Fibroblast of skin of scalp (primary cell): ENCODE measurements at regions not wholly inside any gene's neighbourhood (a gene's known extent, or its start where the extent isn't known, plus 50 kb on each side); places are given as distances from the start of the nearest gene placed in this dataset.
A peak's percentile ranks its signal among the peaks of the same experiment; 100 is the strongest.

ENCODE experiments used
- DNase-seq: peaks from one replicate; pipeline ENCODE4 v3.0.0-alpha.2; 2013

- no peak for DNase-seq
Measured at GRCh38 chr5:117204926-117205869, 630.6 kb upstream of the SEMA6A start.

GRCh38 chr5:117204404-117204803 is 629.8 kb upstream of the SEMA6A start:
- no peak for DNase-seq

- no peak for DNase-seq
Measured at GRCh38 chr5:117203584-117203983, 629.0 kb upstream of the SEMA6A start.

- DNase-seq = no peak
Measured at GRCh38 chr5:117201001-117201400, 626.4 kb upstream of the SEMA6A start.

- DNase-seq = no peak
Measured at GRCh38 chr5:117195076-117195475, 620.5 kb upstream of the SEMA6A start.

GRCh38 chr5:117191251-117191650 is 616.6 kb upstream of the SEMA6A start:
- DNase-seq = no peak

GRCh38 chr5:117189784-117190183 is 615.2 kb upstream of the SEMA6A start:
- DNase-seq = no peak

- no peak for DNase-seq
Measured at GRCh38 chr5:117188211-117188610, 613.6 kb upstream of the SEMA6A start.

- no peak for DNase-seq
Measured at GRCh38 chr5:117186751-117187150, 612.1 kb upstream of the SEMA6A start.

- DNase-seq = no peak
Measured at GRCh38 chr5:117183326-117183725, 608.7 kb upstream of the SEMA6A start.

- no peak for DNase-seq
Measured at GRCh38 chr5:117182104-117182503, 607.5 kb upstream of the SEMA6A start.

GRCh38 chr5:117177302-117177701 is 602.7 kb upstream of the SEMA6A start:
- DNase-seq = no peak

GRCh38 chr5:117165068-117165467 is 590.4 kb upstream of the SEMA6A start:
- no peak for DNase-seq

- no peak for DNase-seq
Measured at GRCh38 chr5:117161718-117162335, 587.2 kb upstream of the SEMA6A start.

- no peak for DNase-seq
Measured at GRCh38 chr5:117160391-117160790, 585.8 kb upstream of the SEMA6A start.

- DNase-seq = no peak
Measured at GRCh38 chr5:117149312-117149711, 574.7 kb upstream of the SEMA6A start.

- DNase-seq = no peak
Measured at GRCh38 chr5:117144086-117144485, 569.5 kb upstream of the SEMA6A start.

GRCh38 chr5:117143406-117143805 is 568.8 kb upstream of the SEMA6A start:
- DNase-seq = peak; percentile 37

- DNase-seq = no peak
Measured at GRCh38 chr5:117138523-117138922, 563.9 kb upstream of the SEMA6A start.

GRCh38 chr5:117135851-117136250 is 561.2 kb upstream of the SEMA6A start:
- no peak for DNase-seq

GRCh38 chr5:117133198-117133597 is 558.6 kb upstream of the SEMA6A start:
- DNase-seq = no peak

- peak; percentile 4 for DNase-seq
Measured at GRCh38 chr5:117131876-117132275, 557.3 kb upstream of the SEMA6A start.

- no peak for DNase-seq
Measured at GRCh38 chr5:117131048-117131679, 556.5 kb upstream of the SEMA6A start.

- DNase-seq = no peak
Measured at GRCh38 chr5:117118499-117118898, 543.9 kb upstream of the SEMA6A start.
